GM12878 (cell line): ENCODE measurements at regions not wholly inside any gene's neighbourhood (a gene's known extent, or its start where the extent isn't known, plus 50 kb on each side); places are given as distances from the start of the nearest gene placed in this dataset.
"Not testable (repeated sequence)": the region's sequence is repeated elsewhere in the genome, so short reads cannot be mapped to it uniquely, and the experiment has no call there.

Source experiments
- ATAC-seq: fragments of 200-7000 bp; cut with Tn5 transposase; 3 replicates; pipeline ENCODE4 v1.9.1; 2020; ENCODE audit warnings: mild to moderate bottlenecking, moderate library complexity
- BruUV-seq: library from RNA; stranded (reverse); fragments of 400-500 nt; replicated peaks from 2 replicates; lab custom pipeline; 2021; lab: Mats Ljungman, UMichigan
- CTCF ChIA-PET: fragments of 300-600 bp; sonication (Branson Sonifier 250); formaldehyde crosslinking; extraction: SDS; loops from one replicate; lab custom pipeline; 2021; ENCODE audit warnings: inconsistent platforms; lab: Yijun Ruan, JAX
- POLR2A ChIA-PET: fragments of 350-600 bp; formaldehyde crosslinking; extraction: SDS; loops from one replicate; lab custom pipeline; 2021; ENCODE audit warnings: inconsistent platforms; lab: Charles Lee
- RAD21 ChIA-PET: fragments of 300-600 bp; sonication (Branson Sonifier 250); formaldehyde crosslinking; loops from one replicate; lab custom pipeline; 2023; ENCODE audit warnings: antibody characterized with exemption; ENCODE audit not compliant: unreplicated experiment; lab: Charles Lee
- SMC1A ChIA-PET: fragments of 300-600 bp; sonication (Branson Sonifier 250); formaldehyde crosslinking; loops from one replicate; lab custom pipeline; 2023; ENCODE audit not compliant: unreplicated experiment, uncharacterized antibody; lab: Charles Lee
- DNase-seq: peaks from one replicate; pipeline ENCODE4 v3.0.0-alpha.2; 2011; ENCODE audit warnings: low read depth, low spot score
- FAIRE-seq: peaks from 3 replicates; lab custom pipeline; 2011; peaks lifted over from hg19 to GRCh38; lab: Jason Lieb, UNC
- H2AFZ ChIP-seq: 2 replicates; pipeline ENCODE4 v1.6.0; 2011; ENCODE audit warnings: low read depth, low read length, control low read depth; ENCODE audit not compliant: control insufficient read depth
- H3K27ac ChIP-seq: 2 replicates; pipeline ENCODE4 v1.5.1; 2011; ENCODE audit warnings: control low read depth; ENCODE audit not compliant: control insufficient read depth, insufficient read depth
- H3K27me3 ChIP-seq, 2 experiments: replicated peaks in 1 of 2; 2 replicates each; pipeline versions ENCODE4 v1.6.0 to v1.6.1; 2011; ENCODE audit warnings: low read length in 1 of 2; ENCODE audit not compliant: control insufficient read depth in 2 of 2, insufficient read depth in 2 of 2
- H3K36me3 ChIP-seq, 2 experiments: 2 replicates each; pipeline ENCODE4 v1.5.1; 2011; ENCODE audit warnings: low read length in 1 of 2; ENCODE audit not compliant: control insufficient read depth in 2 of 2, insufficient read depth in 2 of 2
- H3K4me1 ChIP-seq: 2 replicates; pipeline ENCODE4 v1.6.1; 2011; ENCODE audit warnings: mild to moderate bottlenecking, low read length, moderate library complexity, mixed read lengths; ENCODE audit not compliant: control insufficient read depth, insufficient read depth
- H3K4me2 ChIP-seq: 2 replicates; pipeline ENCODE4 v1.6.0; 2011; ENCODE audit warnings: control low read depth; ENCODE audit not compliant: control insufficient read depth, insufficient read depth
- H3K4me3 ChIP-seq: fragments of 200-600 bp; sonication (generic); 2 replicates; pipeline ENCODE4 v1.5.1; 2016
- H3K79me2 ChIP-seq: 2 replicates; pipeline ENCODE4 v1.6.0; 2011; ENCODE audit warnings: low read length; ENCODE audit not compliant: control insufficient read depth, insufficient read depth
- H3K9ac ChIP-seq: 2 replicates; pipeline ENCODE4 v1.8.0; 2011; ENCODE audit warnings: low read length, control low read depth, mixed read lengths; ENCODE audit not compliant: control insufficient read depth, insufficient read depth
- H3K9me3 ChIP-seq: replicated peaks from 3 replicates; pipeline ENCODE4 v1.5.1; 2011; ENCODE audit warnings: mild to moderate bottlenecking, low read length; ENCODE audit not compliant: control insufficient read depth, insufficient read depth
- H4K20me1 ChIP-seq: 2 replicates; pipeline ENCODE4 v1.6.0; 2011; ENCODE audit not compliant: control insufficient read depth, insufficient read depth
- BCLAF1 ChIP-seq: fragments of 450-650 bp; IDR thresholded peaks from 2 replicates; pipeline ENCODE4 v1.6.1; 2017; ENCODE audit warnings: antibody characterized with exemption, mild to moderate bottlenecking, moderate library complexity
- CBX5 ChIP-seq: sonication (generic); IDR thresholded peaks from 2 replicates; pipeline ENCODE4 v1.6.1; 2016; ENCODE audit warnings: low read depth, moderate library complexity, mild to moderate bottlenecking, inconsistent platforms
- IKZF2 ChIP-seq, 2 experiments: fragments of 450-650 bp; IDR thresholded peaks; 2 replicates each; pipeline ENCODE4 v1.6.1; 2017; ENCODE audit warnings: mild to moderate bottlenecking in 2 of 2, moderate library complexity in 2 of 2
- WGBS: methylation state at CpG from one replicate; pipeline ENCODE4 v1.1.6; 2016; ENCODE audit warnings: low lambda C conversion rate; ENCODE audit not compliant: insufficient replicate concordance, insufficient coverage; ENCODE audit errors: missing lambda C conversion rate; 5-methylcytosine and 5-hydroxymethylcytosine counted together
- in situ Hi-C: fragments of 300-500 bp; cut with MboI; formaldehyde crosslinking; loops from 9 replicates; pipeline ENCODE4 v1.14.3; 2018; ENCODE audit warnings: mixed read lengths
- intact Hi-C: fragments of 100-400 bp; cut with micrococcal nuclease; formaldehyde crosslinking; loops from one replicate; pipeline ENCODE4 v1.14.2; 2022; ENCODE audit not compliant: unreplicated experiment

- no peak for TF ChIP-seq BCLAF1
- TF ChIP-seq IKZF2 (IDR thresholded peaks at IDR 0.05) = no peak
- TF ChIP-seq, all 136 proteins: peak for 0
These were observed 170.6 kb upstream of the MEF2C start (continued) for GRCh38 chr5:89053547-89053946.

GRCh38 chr5:89050062-89050461 lies 167.1 kb upstream of the MEF2C start:
- in situ Hi-C loops, SMC1A ChIA-PET, H3K4me1 ChIP-seq, H3K27ac ChIP-seq, H4K20me1 ChIP-seq, H3K4me3 ChIP-seq, POLR2A ChIA-PET, intact Hi-C loops, H3K79me2 ChIP-seq, BruUV-seq, H3K27me3 ChIP-seq, ATAC-seq, H3K9ac ChIP-seq, H3K4me2 ChIP-seq, DNase-seq, H3K36me3 ChIP-seq, FAIRE-seq, RAD21 ChIA-PET, CTCF ChIA-PET, H2AFZ ChIP-seq: not testable (repeated sequence)
- TF ChIP-seq CBX5 = peak; percentile 79; the same call in 1 of the 2 replicates
- peaks cover 10% of the 10 kb centered on the region; the same call in 2 of the 3 replicates for H3K9me3 ChIP-seq
- WGBS = 97% methylated on average over 5 of the region's 5 CpGs
